ENCODE measurements at regions not wholly inside any gene's neighbourhood (a gene's known extent, or its start where the extent isn't known, plus 50 kb on each side); places are given as distances from the start of the nearest gene placed in this dataset.

DNA sequence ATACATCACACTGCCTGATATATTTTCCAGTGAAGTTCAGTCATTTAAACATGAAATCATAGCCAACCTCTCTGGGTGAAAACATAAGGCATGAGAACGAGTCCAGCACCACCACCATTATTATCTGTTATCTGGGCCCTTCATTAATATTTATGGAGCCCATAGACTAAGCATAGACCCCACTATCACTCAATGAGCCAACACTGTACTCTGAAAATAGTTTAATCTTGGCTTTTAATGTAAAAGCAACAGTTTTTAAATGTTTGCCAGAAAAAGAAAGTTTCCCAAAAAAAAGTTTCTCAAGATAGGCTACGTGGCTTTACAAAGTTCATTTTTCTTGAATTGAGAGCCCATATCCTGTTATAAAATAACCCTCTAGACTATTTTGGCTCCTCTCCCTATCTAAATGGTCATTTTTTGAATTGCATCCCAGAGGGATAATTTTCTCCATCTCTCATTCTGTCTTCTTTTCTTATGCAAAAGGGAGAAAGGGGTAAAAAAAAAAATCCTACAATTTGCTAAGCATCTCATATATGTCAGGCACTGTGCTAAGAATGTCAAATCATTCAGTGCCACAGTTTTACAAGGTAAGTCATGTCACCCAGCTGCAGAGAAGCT, 66.1 kb downstream of the FZD1 start:
- no peak for TF ChIP-seq CTCF (IDR thresholded peaks at IDR 0.05; ENCODE audit: low read depth, low read length, poor library complexity, severe bottlenecking)
- no peak for TF ChIP-seq EZH2phosphoT487 (IDR thresholded peaks at IDR 0.05; ENCODE audit: borderline replicate concordance, low read length)

All from DOHH2 (cell line).